Thyroid gland (tissue), 4 donors: ENCODE measurements at regions not wholly inside any gene's neighbourhood (a gene's known extent, or its start where the extent isn't known, plus 50 kb on each side); places are given as distances from the start of the nearest gene placed in this dataset.
"Not testable (repeated sequence)": the region's sequence is repeated elsewhere in the genome, so short reads cannot be mapped to it uniquely, and the experiment has no call there.

ENCODE experiments used
- POLR2A ChIP-seq, 2 donors: fragments of 450-650 bp; IDR thresholded peaks; one replicate each; pipeline ENCODE4 v1.6.1; 2017; ENCODE audit warnings: antibody characterized with exemption in 2 of 2, mild to moderate bottlenecking in 2 of 2, moderate library complexity in 1 of 2
- TF ChIP-seq, protein P1 (sequence below), 6 experiments: fragments of 200-600 bp in 3 of 6; fragments of 450-650 bp in 3 of 6; sonication (generic) in 3 of 6; IDR thresholded peaks; one replicate each; pipeline ENCODE4 v1.5.1; 2016 to 2019; ENCODE audit warnings: antibody characterized with exemption in 6 of 6, mild to moderate bottlenecking in 2 of 6, inconsistent platforms in 1 of 6, moderate library complexity in 1 of 6

DNA sequence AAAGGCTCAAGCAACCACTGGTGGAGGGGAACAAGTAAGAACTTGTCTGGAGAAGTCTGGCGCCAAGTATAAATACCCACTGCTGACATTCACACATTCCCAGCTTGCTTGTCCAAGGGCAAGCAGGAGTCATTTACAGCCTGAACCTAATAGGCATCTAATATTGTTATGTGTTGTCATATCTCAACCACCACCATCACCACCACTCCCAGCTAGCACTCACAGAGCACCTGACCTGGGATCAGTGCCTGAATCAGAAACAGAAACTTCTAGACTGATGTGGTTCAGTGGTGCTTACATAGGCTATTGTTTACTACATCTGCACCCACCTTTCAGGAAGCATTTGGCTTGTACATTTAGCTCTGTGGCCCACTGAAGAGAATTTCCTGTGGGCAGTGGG lies 157.1 kb downstream of the POTEB3 start:
- TF ChIP-seq, protein P1, sequence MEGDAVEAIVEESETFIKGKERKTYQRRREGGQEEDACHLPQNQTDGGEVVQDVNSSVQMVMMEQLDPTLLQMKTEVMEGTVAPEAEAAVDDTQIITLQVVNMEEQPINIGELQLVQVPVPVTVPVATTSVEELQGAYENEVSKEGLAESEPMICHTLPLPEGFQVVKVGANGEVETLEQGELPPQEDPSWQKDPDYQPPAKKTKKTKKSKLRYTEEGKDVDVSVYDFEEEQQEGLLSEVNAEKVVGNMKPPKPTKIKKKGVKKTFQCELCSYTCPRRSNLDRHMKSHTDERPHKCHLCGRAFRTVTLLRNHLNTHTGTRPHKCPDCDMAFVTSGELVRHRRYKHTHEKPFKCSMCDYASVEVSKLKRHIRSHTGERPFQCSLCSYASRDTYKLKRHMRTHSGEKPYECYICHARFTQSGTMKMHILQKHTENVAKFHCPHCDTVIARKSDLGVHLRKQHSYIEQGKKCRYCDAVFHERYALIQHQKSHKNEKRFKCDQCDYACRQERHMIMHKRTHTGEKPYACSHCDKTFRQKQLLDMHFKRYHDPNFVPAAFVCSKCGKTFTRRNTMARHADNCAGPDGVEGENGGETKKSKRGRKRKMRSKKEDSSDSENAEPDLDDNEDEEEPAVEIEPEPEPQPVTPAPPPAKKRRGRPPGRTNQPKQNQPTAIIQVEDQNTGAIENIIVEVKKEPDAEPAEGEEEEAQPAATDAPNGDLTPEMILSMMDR (IDR thresholded peaks at IDR 0.05), result not testable (repeated sequence)
- TF ChIP-seq POLR2A (IDR thresholded peaks at IDR 0.05), result not testable (repeated sequence)
